Right renal cortex interstitium (tissue), 3 donors: ENCODE measurements at regions not wholly inside any gene's neighbourhood (a gene's known extent, or its start where the extent isn't known, plus 50 kb on each side); places are given as distances from the start of the nearest gene placed in this dataset.
"Not testable (repeated sequence)": the region's sequence is repeated elsewhere in the genome, so short reads cannot be mapped to it uniquely, and the experiment has no call there.

Source experiments
- DNase-seq, 3 donors: peaks; one replicate each; pipeline ENCODE4 v3.0.0-alpha.2; 2013; ENCODE audit warnings: low read depth in 3 of 3, low spot score in 2 of 3

GRCh38 chr10:44014644-44015250, 366.1 kb upstream of the ZNF32 start:
- DNase-seq = no peak

GRCh38 chr10:44013981-44014380, 365.3 kb upstream of the ZNF32 start:
- DNase-seq = no peak

GRCh38 chr10:44012921-44013320, 364.2 kb upstream of the ZNF32 start:
- DNase-seq = no peak

- no peak for DNase-seq
These were observed 362.9 kb upstream of the ZNF32 start for GRCh38 chr10:44011603-44011981.

GRCh38 chr10:44010873-44011602, 362.4 kb upstream of the ZNF32 start:
- no peak for DNase-seq

GRCh38 chr10:44009891-44010632, 361.4 kb upstream of the ZNF32 start:
- DNase-seq = no peak

- DNase-seq = no peak
These were observed 360.4 kb upstream of the ZNF32 start for GRCh38 chr10:44008917-44009709.

- DNase-seq = no peak
These were observed 359.7 kb upstream of the ZNF32 start for GRCh38 chr10:44008270-44008916.

GRCh38 chr10:44006771-44007170, 358.1 kb upstream of the ZNF32 start:
- no peak for DNase-seq

- DNase-seq = no peak
These were observed 357.1 kb upstream of the ZNF32 start for GRCh38 chr10:44005788-44006099.

- DNase-seq = no peak
These were observed 356.5 kb upstream of the ZNF32 start for GRCh38 chr10:44004913-44005787.

GRCh38 chr10:43998021-43998809, 349.5 kb upstream of the ZNF32 start:
- no peak for DNase-seq

- DNase-seq = no peak
These were observed 348.6 kb upstream of the ZNF32 start for GRCh38 chr10:43997330-43997729.

- no peak for DNase-seq
These were observed 345.9 kb upstream of the ZNF32 start for GRCh38 chr10:43994539-43994938.

GRCh38 chr10:43992816-43993215, 344.1 kb upstream of the ZNF32 start:
- not testable (repeated sequence) for DNase-seq

GRCh38 chr10:43986374-43986773, 337.7 kb upstream of the ZNF32 start:
- no peak for DNase-seq

- DNase-seq = no peak
These were observed 337.3 kb upstream of the ZNF32 start for GRCh38 chr10:43985941-43986340.

- no peak for DNase-seq
These were observed 335.2 kb upstream of the ZNF32 start for GRCh38 chr10:43983856-43984271.

GRCh38 chr10:43983405-43983804, 334.7 kb upstream of the ZNF32 start:
- no peak for DNase-seq
